ENCODE measurements at regions not wholly inside any gene's neighbourhood (a gene's known extent, or its start where the extent isn't known, plus 50 kb on each side); places are given as distances from the start of the nearest gene placed in this dataset.

DNA sequence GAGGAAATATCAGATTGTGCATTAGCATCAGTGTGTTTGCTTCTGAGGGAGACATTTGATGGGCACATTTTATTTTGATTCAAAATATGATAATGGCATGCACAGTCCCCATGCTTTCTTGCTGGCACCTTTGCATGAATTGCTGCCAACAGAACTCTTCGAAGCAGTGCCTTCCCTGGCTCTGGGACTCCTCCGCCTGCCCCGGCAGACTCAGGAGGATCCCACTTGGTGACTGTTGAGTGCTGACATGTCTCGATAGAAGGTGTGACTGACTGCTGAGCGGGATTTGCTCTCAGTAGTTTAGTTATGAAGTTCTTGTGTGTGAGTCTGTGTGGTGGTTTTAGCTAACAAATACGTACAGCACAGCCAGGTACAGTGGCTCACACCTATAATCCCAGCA is 239.7 kb downstream of the FGF9 start:
- Histone ChIP-seq H3K23me2 (ENCODE audit: low read depth, low read length) (peaks cover under 1% of the 10 kb centered on the region; the same call in 1 of the 2 replicates), H2BK20ac (ENCODE audit: low read length) (no peak overlapping the region), H2BK120ac (replicated peaks; ENCODE audit: low read depth, low read length) (no peak overlapping the region), H3K9me3 (ENCODE audit: insufficient read depth in 2 of 2, low read depth in 1 of 2, low read length in 1 of 2) (no peaks in the 10 kb centered on the region), H3K18ac (ENCODE audit: extremely low read depth, low read length) (no peak overlapping the region), H3K56ac (replicated peaks; ENCODE audit: insufficient read length, low read depth, low read length) (no peak overlapping the region), H2AFZ (ENCODE audit: low read length) (no peak overlapping the region), H3K79me2 (ENCODE audit: control insufficient read depth in 1 of 2, insufficient read depth in 2 of 2, low read length in 2 of 2) (no peaks in the 10 kb centered on the region), H4K8ac (ENCODE audit: extremely low read depth, insufficient read depth, low read length) (no peak overlapping the region), H3K4ac (replicated peaks; ENCODE audit: insufficient read length, low read depth, low read length) (no peak overlapping the region), H4K20me1 (replicated peaks in 1 of 2; ENCODE audit: control insufficient read depth in 1 of 2, insufficient read depth in 2 of 2, low read length in 2 of 2) (no peaks in the 10 kb centered on the region), H4K5ac (ENCODE audit: insufficient read length, low read depth, low read length) (no peak overlapping the region), H2BK15ac (ENCODE audit: low read length) (no peak overlapping the region), H4K91ac (replicated peaks; ENCODE audit: insufficient read length, low read length) (no peak overlapping the region), H2AK5ac (ENCODE audit: low read depth, low read length) (no peak overlapping the region), H3K4me2 (ENCODE audit: insufficient read depth in 1 of 2, low read depth in 2 of 2, low read length in 2 of 2) (no peak overlapping the region), H3K36me3 (ENCODE audit: control insufficient read depth in 2 of 4, insufficient read depth in 4 of 4, low read length in 3 of 4) (no peaks in the 10 kb centered on the region), H3K27ac (ENCODE audit: low read depth, low read length) (no peak overlapping the region), H3K79me1 (ENCODE audit: low read depth, low read length) (no peaks in the 10 kb centered on the region; the same call in 1 of the 2 replicates), H3K27me3 (replicated peaks in 1 of 4; ENCODE audit: control insufficient read depth in 3 of 4, extremely low read depth in 1 of 4, insufficient read depth in 3 of 4, low read length in 3 of 4) (no peaks in the 10 kb centered on the region), H3K14ac (ENCODE audit: insufficient read length) (no peak overlapping the region), H3K23ac (ENCODE audit: insufficient read length) (no peak overlapping the region), H3K4me3 (ENCODE audit: extremely low read depth in 1 of 4, insufficient read depth in 2 of 4, low read depth in 3 of 4, low read length in 4 of 4) (no peak overlapping the region), H2BK12ac (ENCODE audit: low read depth, low read length) (no peak overlapping the region), H3K4me1 (replicated peaks in 1 of 4; ENCODE audit: control insufficient read depth in 3 of 4, insufficient read depth in 4 of 4, low read length in 3 of 4) (peaks cover 0 to 10% (median 4%) of the 10 kb centered on the region in 4 experiments; a peak in 5 of 7 replicates), H3K9ac (replicated peaks in 1 of 4; ENCODE audit: extremely low read depth in 1 of 4, low read depth in 3 of 4, low read length in 3 of 4) (no peak overlapping the region), H2BK5ac (ENCODE audit: low read depth, low read length) (no peak overlapping the region)
- FAIRE-seq = no peak
- 78% methylated on average over 6 of the region's 6 CpGs; no CpG with 5 or more reads in 1 of the 2 experiments for WGBS, 2 experiments (ENCODE audit: extremely low coverage in 1 of 2, insufficient coverage in 1 of 2, insufficient read length in 1 of 2, insufficient replicate concordance in 2 of 2, low coverage in 1 of 2, low lambda C conversion rate in 2 of 2, missing lambda C conversion rate in 1 of 2)
- TF ChIP-seq EP300 (IDR thresholded peaks at IDR 0.05; ENCODE audit: borderline replicate concordance in 1 of 2, low read depth in 2 of 2, low read length in 2 of 2) = no peak
- no peak for TF ChIP-seq FOSL1 (IDR thresholded peaks at IDR 0.05; ENCODE audit: insufficient read depth, low read depth, low read length)
- TF ChIP-seq KDM1A (IDR thresholded peaks at IDR 0.05; ENCODE audit: borderline replicate concordance, low read length) = no peak
- TF ChIP-seq JUN (IDR thresholded peaks at IDR 0.05; ENCODE audit: low read depth, low read length) = no peak
- no peak for TF ChIP-seq CBX8 (IDR thresholded peaks at IDR 0.05; ENCODE audit: borderline replicate concordance, low read depth, low read length)
- TF ChIP-seq GTF2F1 (IDR thresholded peaks at IDR 0.05; ENCODE audit: borderline replicate concordance, low read depth, low read length) = no peak
- no peak for TF ChIP-seq CTBP2 (IDR thresholded peaks at IDR 0.05; ENCODE audit: borderline replicate concordance, insufficient read depth, insufficient read length, low read length)
- ChIA-PET POLR2A (ENCODE audit: partially characterized antibody) (no interaction called here), CTCF (ENCODE audit: partially characterized antibody) (interaction anchor here (0.7 to 1.1 kb wide), 3 partner anchors 19 to 272 kb away, joined by 3 read pairs; no protein-coding TSS in a partner anchor)
- DNase-seq (ENCODE audit: low read depth in 1 of 2, low spot score in 2 of 2) = no peak
